ENCODE measurements at regions not wholly inside any gene's neighbourhood (a gene's known extent, or its start where the extent isn't known, plus 50 kb on each side); places are given as distances from the start of the nearest gene placed in this dataset.

DNA sequence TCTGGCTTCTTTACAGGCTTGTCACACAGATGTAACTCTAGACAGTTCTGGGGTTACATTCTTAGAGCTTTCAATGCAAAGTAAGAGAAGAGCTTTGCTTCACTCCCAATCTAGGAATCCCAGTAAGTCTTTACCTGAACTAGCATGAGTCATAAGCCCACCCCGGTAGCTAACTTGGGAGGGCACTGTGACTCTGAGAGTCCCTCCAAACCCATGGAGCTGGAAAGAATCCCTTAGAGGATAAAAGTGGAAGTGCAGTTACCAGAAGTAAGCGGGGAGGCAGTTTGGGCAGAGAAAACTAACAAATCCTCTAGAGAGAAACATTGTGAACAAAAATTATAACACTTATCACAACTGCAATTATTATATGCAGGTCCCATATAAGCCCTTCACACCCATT, 84.0 kb upstream of the SMLR1 start:
- TF ChIP-seq, protein P1, sequence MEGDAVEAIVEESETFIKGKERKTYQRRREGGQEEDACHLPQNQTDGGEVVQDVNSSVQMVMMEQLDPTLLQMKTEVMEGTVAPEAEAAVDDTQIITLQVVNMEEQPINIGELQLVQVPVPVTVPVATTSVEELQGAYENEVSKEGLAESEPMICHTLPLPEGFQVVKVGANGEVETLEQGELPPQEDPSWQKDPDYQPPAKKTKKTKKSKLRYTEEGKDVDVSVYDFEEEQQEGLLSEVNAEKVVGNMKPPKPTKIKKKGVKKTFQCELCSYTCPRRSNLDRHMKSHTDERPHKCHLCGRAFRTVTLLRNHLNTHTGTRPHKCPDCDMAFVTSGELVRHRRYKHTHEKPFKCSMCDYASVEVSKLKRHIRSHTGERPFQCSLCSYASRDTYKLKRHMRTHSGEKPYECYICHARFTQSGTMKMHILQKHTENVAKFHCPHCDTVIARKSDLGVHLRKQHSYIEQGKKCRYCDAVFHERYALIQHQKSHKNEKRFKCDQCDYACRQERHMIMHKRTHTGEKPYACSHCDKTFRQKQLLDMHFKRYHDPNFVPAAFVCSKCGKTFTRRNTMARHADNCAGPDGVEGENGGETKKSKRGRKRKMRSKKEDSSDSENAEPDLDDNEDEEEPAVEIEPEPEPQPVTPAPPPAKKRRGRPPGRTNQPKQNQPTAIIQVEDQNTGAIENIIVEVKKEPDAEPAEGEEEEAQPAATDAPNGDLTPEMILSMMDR (conservative IDR thresholded peaks at IDR 0.05): no peak
- TF ChIP-seq EZH2 (IDR thresholded peaks at IDR 0.05; ENCODE audit: low read depth): no peak

All from PC-9 (cell line).